GM13977 (cell line): ENCODE measurements at regions not wholly inside any gene's neighbourhood (a gene's known extent, or its start where the extent isn't known, plus 50 kb on each side); places are given as distances from the start of the nearest gene placed in this dataset.

Experiments used
- DNase-seq: peaks from one replicate; pipeline ENCODE4 v3.0.0; 2012; ENCODE audit warnings: low spot score
- in situ Hi-C: fragments of 300-500 bp; cut with MboI; formaldehyde crosslinking; loops from one replicate; pipeline ENCODE4 v1.12.0; 2022; ENCODE audit warnings: low sequenced_read_pairs, low pct_unique_long_range_greater_than_20kb, mixed read lengths, inconsistent platforms; ENCODE audit not compliant: unreplicated experiment
- TF ChIP-seq, protein P1 (sequence below): IDR thresholded peaks from 2 replicates; pipeline ENCODE4 v1.5.1; 2012; ENCODE audit warnings: mild to moderate bottlenecking, control low read depth; ENCODE audit not compliant: insufficient read depth; ENCODE audit errors: extremely low read depth, missing control alignments

- DNase-seq: no peak
- in situ Hi-C loops: no loop called here
- TF ChIP-seq, protein P1, sequence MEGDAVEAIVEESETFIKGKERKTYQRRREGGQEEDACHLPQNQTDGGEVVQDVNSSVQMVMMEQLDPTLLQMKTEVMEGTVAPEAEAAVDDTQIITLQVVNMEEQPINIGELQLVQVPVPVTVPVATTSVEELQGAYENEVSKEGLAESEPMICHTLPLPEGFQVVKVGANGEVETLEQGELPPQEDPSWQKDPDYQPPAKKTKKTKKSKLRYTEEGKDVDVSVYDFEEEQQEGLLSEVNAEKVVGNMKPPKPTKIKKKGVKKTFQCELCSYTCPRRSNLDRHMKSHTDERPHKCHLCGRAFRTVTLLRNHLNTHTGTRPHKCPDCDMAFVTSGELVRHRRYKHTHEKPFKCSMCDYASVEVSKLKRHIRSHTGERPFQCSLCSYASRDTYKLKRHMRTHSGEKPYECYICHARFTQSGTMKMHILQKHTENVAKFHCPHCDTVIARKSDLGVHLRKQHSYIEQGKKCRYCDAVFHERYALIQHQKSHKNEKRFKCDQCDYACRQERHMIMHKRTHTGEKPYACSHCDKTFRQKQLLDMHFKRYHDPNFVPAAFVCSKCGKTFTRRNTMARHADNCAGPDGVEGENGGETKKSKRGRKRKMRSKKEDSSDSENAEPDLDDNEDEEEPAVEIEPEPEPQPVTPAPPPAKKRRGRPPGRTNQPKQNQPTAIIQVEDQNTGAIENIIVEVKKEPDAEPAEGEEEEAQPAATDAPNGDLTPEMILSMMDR: no peak
Measured at GRCh38 chr2:7288484-7288883, 371.3 kb downstream of the RNF144A start.

DNA sequence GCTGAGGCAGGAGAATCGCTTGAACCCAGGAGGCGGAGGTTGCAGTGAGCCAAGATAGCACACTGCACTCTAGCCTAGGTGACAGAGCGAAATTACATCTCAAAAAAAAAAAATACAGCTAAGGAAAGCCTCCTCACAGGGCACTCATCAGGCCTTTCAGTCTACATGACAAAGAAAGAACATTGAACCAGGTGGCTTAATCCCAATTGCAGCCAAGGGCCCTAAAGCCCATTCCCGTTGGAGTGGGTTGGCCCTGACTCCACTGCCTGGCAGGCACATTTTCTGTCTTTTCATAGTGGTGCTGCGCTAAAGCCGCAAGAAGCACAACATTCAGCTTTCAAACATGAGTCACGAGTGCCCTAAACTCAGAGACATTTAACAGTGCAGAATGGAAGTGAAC, 372.5 kb downstream of the RNF144A start:
- DNase-seq: no peak
- TF ChIP-seq, protein P1: no peak
- in situ Hi-C loops: no loop called here

GRCh38 chr2:7292154-7292691, 375.0 kb downstream of the RNF144A start:
- in situ Hi-C loops: no loop called here
- TF ChIP-seq, protein P1: no peak
- no peak for DNase-seq

DNA sequence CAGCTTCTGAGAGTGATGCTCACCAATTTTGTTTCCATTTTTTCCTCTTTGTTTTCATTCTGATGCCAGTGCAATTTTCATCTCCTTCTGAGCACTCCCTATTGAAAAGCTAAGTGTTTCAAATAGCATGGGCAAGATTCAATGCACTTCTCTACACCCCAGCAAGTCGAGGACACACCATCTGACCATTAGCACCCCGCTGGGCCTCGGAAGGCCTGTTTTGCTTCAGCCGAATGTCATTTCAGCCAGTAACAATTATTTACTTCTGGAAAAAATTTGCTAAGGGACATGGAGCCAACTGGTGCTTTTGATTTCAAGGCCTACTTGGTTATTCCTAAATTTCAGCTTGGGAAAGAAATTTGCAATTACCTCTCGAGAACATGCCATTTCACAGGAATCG, 392.4 kb downstream of the RNF144A start:
- TF ChIP-seq, protein P1: no peak
- DNase-seq: no peak
- in situ Hi-C loops: no loop called here

GRCh38 chr2:7324706-7325105, 407.5 kb downstream of the RNF144A start:
- no peak for DNase-seq
- in situ Hi-C loops: no loop called here
- TF ChIP-seq, protein P1: no peak

- no peak for DNase-seq
- TF ChIP-seq, protein P1: no peak
- in situ Hi-C loops: no loop called here
Measured at GRCh38 chr2:7325186-7325585, 408.0 kb downstream of the RNF144A start.

- in situ Hi-C loops: no loop called here
- no peak for DNase-seq
- TF ChIP-seq, protein P1: no peak
Measured at GRCh38 chr2:7329465-7329864, 412.3 kb downstream of the RNF144A start.
